Mesendoderm (in vitro differentiated cells): ENCODE measurements at regions not wholly inside any gene's neighbourhood (a gene's known extent, or its start where the extent isn't known, plus 50 kb on each side); places are given as distances from the start of the nearest gene placed in this dataset.

Experiments
- DNase-seq: peaks from one replicate; pipeline ENCODE4 v3.0.0; 2013
- H2AK5ac ChIP-seq: 2 replicates; pipeline ENCODE4 v1.6.1; 2013; ENCODE audit warnings: low read length, inconsistent platforms
- H2BK120ac ChIP-seq: 2 replicates; pipeline ENCODE4 v1.6.1; 2013; ENCODE audit warnings: low read depth, mild to moderate bottlenecking, low read length, moderate library complexity, mixed read lengths
- H2BK15ac ChIP-seq: replicated peaks from 2 replicates; pipeline ENCODE4 v1.6.1; 2013; ENCODE audit warnings: low read depth, mild to moderate bottlenecking, moderate library complexity
- H2BK5ac ChIP-seq: 2 replicates; pipeline ENCODE4 v1.6.1; 2013; ENCODE audit warnings: low read length, inconsistent platforms
- H3K18ac ChIP-seq: 2 replicates; pipeline ENCODE4 v1.6.1; 2013; ENCODE audit warnings: mild to moderate bottlenecking, low read length, mixed read lengths
- H3K23ac ChIP-seq: one replicate; pipeline ENCODE4 v1.6.1; 2013; ENCODE audit warnings: low read length
- H3K27ac ChIP-seq: 2 replicates; pipeline ENCODE4 v1.5.1; 2013; ENCODE audit warnings: low read depth, mild to moderate bottlenecking, inconsistent platforms, low read length, moderate library complexity
- H3K27me3 ChIP-seq: 2 replicates; pipeline ENCODE4 v1.6.1; 2013; ENCODE audit warnings: low read length, control low read depth, mild to moderate bottlenecking, inconsistent platforms; ENCODE audit not compliant: insufficient read depth, poor library complexity
- H3K36me3 ChIP-seq: 2 replicates; pipeline ENCODE4 v1.6.1; 2013; ENCODE audit warnings: low read length, inconsistent platforms; ENCODE audit not compliant: control insufficient read depth, insufficient read depth
- H3K4ac ChIP-seq: one replicate; pipeline ENCODE4 v1.6.1; 2013; ENCODE audit warnings: low read depth, mild to moderate bottlenecking, low read length, moderate library complexity
- H3K4me1 ChIP-seq: 2 replicates; pipeline ENCODE4 v1.6.1; 2013; ENCODE audit warnings: low read depth, low read length, inconsistent platforms; ENCODE audit not compliant: control insufficient read depth
- H3K4me2 ChIP-seq: 2 replicates; pipeline ENCODE4 v1.6.1; 2013; ENCODE audit warnings: low read length
- H3K4me3 ChIP-seq: 2 replicates; pipeline ENCODE4 v1.5.1; 2013; ENCODE audit warnings: mild to moderate bottlenecking, low read length
- H3K56ac ChIP-seq: one replicate; pipeline ENCODE4 v1.6.1; 2013; ENCODE audit warnings: low read length
- H3K79me1 ChIP-seq: 2 replicates; pipeline ENCODE4 v1.6.1; 2013; ENCODE audit warnings: low read length, inconsistent platforms
- H3K79me2 ChIP-seq: 2 replicates; pipeline ENCODE4 v1.6.1; 2013; ENCODE audit warnings: mild to moderate bottlenecking, low read length; ENCODE audit not compliant: control insufficient read depth, insufficient read depth
- H3K9ac ChIP-seq: 2 replicates; pipeline ENCODE4 v1.6.1; 2013; ENCODE audit warnings: low read length, inconsistent platforms
- H4K5ac ChIP-seq: one replicate; pipeline ENCODE4 v1.6.1; 2013; ENCODE audit warnings: low read length
- H4K8ac ChIP-seq: one replicate; pipeline ENCODE4 v1.6.1; 2013; ENCODE audit warnings: low read depth, mild to moderate bottlenecking, control low read depth, low read length, moderate library complexity
- WGBS: extraction: QIAGEN DNeasy Blood & Tissue Kit; methylation state at CpG from one replicate; pipeline ENCODE4 v1.1.7; 2013; ENCODE audit warnings: low lambda C conversion rate, missing lambda C conversion rate; ENCODE audit not compliant: insufficient coverage; ENCODE audit errors: extremely low coverage; 5-methylcytosine and 5-hydroxymethylcytosine counted together

- no peak overlapping the region for H3K9ac ChIP-seq
- no peaks in the 10 kb centered on the region for H3K4me1 ChIP-seq
- H4K8ac ChIP-seq, result no peak overlapping the region
- H3K56ac ChIP-seq, result no peak overlapping the region
- H3K4ac ChIP-seq, result no peak overlapping the region
- no peaks in the 10 kb centered on the region for H3K36me3 ChIP-seq
- H2BK15ac ChIP-seq, result no peak overlapping the region
- WGBS, result no CpG with 5 or more reads among the region's 3 CpGs
- no peak overlapping the region for H3K4me3 ChIP-seq
- H3K27me3 ChIP-seq, result no peaks in the 10 kb centered on the region
- H4K5ac ChIP-seq, result no peak overlapping the region
- no peak overlapping the region for H3K23ac ChIP-seq
- no peak for DNase-seq
- no peak overlapping the region for H2AK5ac ChIP-seq
- H2BK120ac ChIP-seq, result no peak overlapping the region
- H3K18ac ChIP-seq, result no peak overlapping the region
- H3K79me2 ChIP-seq, result no peaks in the 10 kb centered on the region
- H2BK5ac ChIP-seq, result no peak overlapping the region
- H3K4me2 ChIP-seq, result no peak overlapping the region
- no peaks in the 10 kb centered on the region for H3K79me1 ChIP-seq
- H3K27ac ChIP-seq, result no peak overlapping the region
These were observed 508.9 kb upstream of the ARGLU1 start for GRCh38 chr13:107076801-107077200.

- Histone ChIP-seq H3K4me3 (no peak overlapping the region), H3K4me1 (no peaks in the 10 kb centered on the region)
- WGBS, result no CpG with 5 or more reads among the region's 6 CpGs
These were observed 507.6 kb upstream of the ARGLU1 start for GRCh38 chr13:107075576-107075975.

GRCh38 chr13:107070792-107071191 is 502.9 kb upstream of the ARGLU1 start:
- H3K4ac ChIP-seq, result no peak overlapping the region
- H3K56ac ChIP-seq, result no peak overlapping the region
- H2BK120ac ChIP-seq, result no peak overlapping the region
- H2AK5ac ChIP-seq, result no peak overlapping the region
- no peaks in the 10 kb centered on the region for H3K27me3 ChIP-seq
- H3K9ac ChIP-seq, result no peak overlapping the region
- H3K79me1 ChIP-seq, result no peaks in the 10 kb centered on the region
- H4K8ac ChIP-seq, result no peak overlapping the region
- WGBS, result no CpG with 5 or more reads among the region's 5 CpGs
- peaks cover 3% of the 10 kb centered on the region for H3K4me1 ChIP-seq
- no peak overlapping the region for H2BK5ac ChIP-seq
- H3K23ac ChIP-seq, result no peak overlapping the region
- no peak overlapping the region for H4K5ac ChIP-seq
- H3K79me2 ChIP-seq, result no peaks in the 10 kb centered on the region
- no peak overlapping the region for H3K4me3 ChIP-seq
- H3K4me2 ChIP-seq, result no peak overlapping the region
- H3K27ac ChIP-seq, result no peak overlapping the region
- no peak overlapping the region for H3K18ac ChIP-seq
- H2BK15ac ChIP-seq, result no peak overlapping the region
- DNase-seq, result no peak
- no peaks in the 10 kb centered on the region for H3K36me3 ChIP-seq

More at GRCh38 chr13:107075576-107075975, 507.6 kb upstream of the ARGLU1 start:
- Histone ChIP-seq H3K79me1 (no peaks in the 10 kb centered on the region), H3K56ac (no peak overlapping the region), H4K8ac (no peak overlapping the region), H2BK120ac (no peak overlapping the region), H3K79me2 (no peaks in the 10 kb centered on the region), H3K36me3 (no peaks in the 10 kb centered on the region), H3K9ac (no peak overlapping the region), H3K18ac (no peak overlapping the region), H2AK5ac (no peak overlapping the region), H4K5ac (no peak overlapping the region), H3K23ac (no peak overlapping the region), H3K4ac (no peak overlapping the region), H2BK15ac (no peak overlapping the region), H3K27me3 (no peaks in the 10 kb centered on the region), H3K4me2 (no peak overlapping the region), H2BK5ac (no peak overlapping the region), H3K27ac (no peak overlapping the region)
- DNase-seq, result no peak

- Histone ChIP-seq H3K27me3 (no peaks in the 10 kb centered on the region), H3K18ac (no peak overlapping the region), H4K8ac (no peak overlapping the region), H3K27ac (no peak overlapping the region), H3K79me1 (no peaks in the 10 kb centered on the region), H2BK15ac (no peak overlapping the region), H3K4me1 (peaks cover 3% of the 10 kb centered on the region), H2BK5ac (no peak overlapping the region), H3K56ac (no peak overlapping the region), H3K4ac (no peak overlapping the region), H3K4me3 (no peak overlapping the region), H3K36me3 (no peaks in the 10 kb centered on the region), H2AK5ac (no peak overlapping the region), H3K4me2 (no peak overlapping the region), H3K9ac (no peak overlapping the region), H2BK120ac (no peak overlapping the region), H3K23ac (no peak overlapping the region), H3K79me2 (no peaks in the 10 kb centered on the region), H4K5ac (no peak overlapping the region)
- WGBS, result no CpG with 5 or more reads among the region's 4 CpGs
- DNase-seq, result peak; percentile 71
These were observed 501.3 kb upstream of the ARGLU1 start for GRCh38 chr13:107069108-107069776.

- Histone ChIP-seq H3K18ac (no peak overlapping the region), H2BK5ac (no peak overlapping the region), H3K23ac (no peak overlapping the region), H2BK120ac (no peak overlapping the region), H3K36me3 (no peaks in the 10 kb centered on the region), H3K4ac (no peak overlapping the region), H3K4me3 (no peak overlapping the region), H3K56ac (peak overlapping the region; percentile 39), H2AK5ac (no peak overlapping the region), H3K27ac (no peak overlapping the region), H3K4me2 (no peak overlapping the region), H2BK15ac (no peak overlapping the region), H4K8ac (no peak overlapping the region), H4K5ac (no peak overlapping the region), H3K4me1 (peaks cover 3% of the 10 kb centered on the region), H3K9ac (no peak overlapping the region), H3K79me2 (no peaks in the 10 kb centered on the region), H3K79me1 (no peaks in the 10 kb centered on the region), H3K27me3 (no peaks in the 10 kb centered on the region)
- DNase-seq, result peak; percentile 10
- no CpG with 5 or more reads among the region's 4 CpGs for WGBS
These were observed 499.4 kb upstream of the ARGLU1 start for GRCh38 chr13:107067381-107067780.

- H4K8ac ChIP-seq, result no peak overlapping the region
- H2BK5ac ChIP-seq, result no peak overlapping the region
- no peak overlapping the region for H3K4me2 ChIP-seq
- no peak overlapping the region for H3K4me3 ChIP-seq
- H3K36me3 ChIP-seq, result no peaks in the 10 kb centered on the region
- no peak overlapping the region for H3K4ac ChIP-seq
- no peak overlapping the region for H3K23ac ChIP-seq
- no peak overlapping the region for H3K56ac ChIP-seq
- no peaks in the 10 kb centered on the region for H3K79me1 ChIP-seq
- peaks cover 3% of the 10 kb centered on the region for H3K4me1 ChIP-seq
- WGBS, result no CpG with 5 or more reads among the region's 3 CpGs
- H3K27me3 ChIP-seq, result no peaks in the 10 kb centered on the region
- no peak overlapping the region for H2BK120ac ChIP-seq
- H3K18ac ChIP-seq, result no peak overlapping the region
- no peak overlapping the region for H4K5ac ChIP-seq
- H2BK15ac ChIP-seq, result no peak overlapping the region
- H3K79me2 ChIP-seq, result no peaks in the 10 kb centered on the region
- no peak overlapping the region for H3K27ac ChIP-seq
- no peak overlapping the region for H3K9ac ChIP-seq
- DNase-seq, result no peak
- H2AK5ac ChIP-seq, result no peak overlapping the region
These were observed 498.4 kb upstream of the ARGLU1 start for GRCh38 chr13:107066355-107066754.
